HCT116 (cell line): ENCODE measurements at regions not wholly inside any gene's neighbourhood (a gene's known extent, or its start where the extent isn't known, plus 50 kb on each side); places are given as distances from the start of the nearest gene placed in this dataset.

Experiments
- ATAC-seq: fragments of 200-7000 bp; cut with Tn5 transposase; 2 replicates; pipeline ENCODE4 v1.9.1; 2020; ENCODE audit warnings: mild to moderate bottlenecking, moderate library complexity
- BruUV-seq: library from RNA; stranded (reverse); fragments of 400-500 nt; replicated peaks from 2 replicates; lab custom pipeline; 2021; lab: Mats Ljungman, UMichigan
- CTCF ChIA-PET: fragments of 300-600 bp; sonication (Branson Sonifier 250); formaldehyde crosslinking; loops from one replicate; lab custom pipeline; 2021; ENCODE audit warnings: antibody characterized with exemption; lab: Charles Lee
- POLR2A ChIA-PET: fragments of 300-600, 350-600 bp; sonication (Branson Sonifier 250); formaldehyde crosslinking; loops from one replicate; lab custom pipeline; 2021; ENCODE audit warnings: antibody characterized with exemption; lab: Charles Lee
- RAD21 ChIA-PET, 2 experiments: fragments of 300-600 bp; sonication (Branson Sonifier 250); formaldehyde crosslinking; loops; one replicate each; lab custom pipeline; 2023; ENCODE audit warnings: low total read pairs in 2 of 2; ENCODE audit not compliant: uncharacterized antibody in 2 of 2, unreplicated experiment in 2 of 2, low non-redundant PET in 1 of 2; lab: Charles Lee
- DNase-seq: peaks from one replicate; pipeline ENCODE4 v3.0.0-alpha.2; 2010; ENCODE audit warnings: low read depth, low spot score
- H2AFZ ChIP-seq: fragments of 200-600 bp; shearing (Covaris generic), sonication (generic); 2 replicates; pipeline ENCODE4 v1.6.1; 2017; ENCODE audit warnings: low read depth, mixed run types, mixed read lengths, antibody characterized with exemption, low read length; ENCODE audit not compliant: poor library complexity, severe bottlenecking
- H3K27ac ChIP-seq: 2 replicates; pipeline ENCODE4 v1.5.1; 2012; ENCODE audit warnings: low read depth, low read length
- H3K27me3 ChIP-seq: fragments of 200-600 bp; sonication (generic); 2 replicates; pipeline ENCODE4 v1.6.1; 2016; ENCODE audit warnings: mixed run types, low read length, mixed read lengths; ENCODE audit not compliant: insufficient read depth
- H3K36me3 ChIP-seq, 2 experiments: fragments of 200-500 bp in 1 of 2; fragments of 200-600 bp in 1 of 2; sonication (Bioruptor generic) in 1 of 2; sonication (generic) in 1 of 2; 2 replicates each; pipeline versions ENCODE4 v1.5.1 to v1.6.1; 2014 to 2016; ENCODE audit warnings: low read length in 2 of 2, inconsistent platforms in 1 of 2, mixed read lengths in 1 of 2, mixed run types in 1 of 2; ENCODE audit not compliant: insufficient read depth in 2 of 2, control insufficient read depth in 1 of 2
- H3K4me1 ChIP-seq, 2 experiments: fragments of 200-600 bp in 1 of 2; sonication (generic) in 1 of 2; 2 replicates each; pipeline versions ENCODE4 v1.5.1 to v1.6.1; 2012 to 2017; ENCODE audit warnings: low read length in 2 of 2, inconsistent platforms in 1 of 2, mild to moderate bottlenecking in 1 of 2, mixed read lengths in 1 of 2, mixed run types in 1 of 2, moderate library complexity in 1 of 2; ENCODE audit not compliant: insufficient read depth in 2 of 2, control insufficient read depth in 1 of 2
- H3K4me2 ChIP-seq: fragments of 200-600 bp; sonication (generic); 2 replicates; pipeline ENCODE4 v1.6.1; 2017; ENCODE audit warnings: mixed run types, low read length, mixed read lengths
- H3K4me3 ChIP-seq, 2 experiments: fragments of 200-600 bp in 1 of 2; sonication (generic) in 1 of 2; replicated peaks in 1 of 2; 2 replicates each; pipeline ENCODE4 v1.5.1; 2011 to 2016; ENCODE audit warnings: low read length in 2 of 2, control low read depth in 1 of 2, low read depth in 1 of 2, mild to moderate bottlenecking in 1 of 2, mixed read lengths in 1 of 2, mixed run types in 1 of 2
- H3K79me2 ChIP-seq: fragments of 200-600 bp; sonication (generic); 2 replicates; pipeline ENCODE4 v1.6.1; 2017; ENCODE audit warnings: mild to moderate bottlenecking, mixed run types, low read length, moderate library complexity, mixed read lengths; ENCODE audit not compliant: insufficient read depth
- H3K9ac ChIP-seq: fragments of 200-600 bp; sonication (generic); 2 replicates; pipeline ENCODE4 v1.6.1; 2016; ENCODE audit warnings: low read length, mixed read lengths
- H3K9me2 ChIP-seq: fragments of 200-600 bp; sonication (generic), shearing (Covaris generic); 2 replicates; pipeline ENCODE4 v1.6.1; 2017; ENCODE audit warnings: mixed run types, mild to moderate bottlenecking, moderate library complexity; ENCODE audit not compliant: insufficient read depth
- H3K9me3 ChIP-seq, 2 experiments: fragments of 200-500 bp in 1 of 2; fragments of 200-600 bp in 1 of 2; sonication (Bioruptor generic) in 1 of 2; sonication (generic) in 1 of 2; 2 replicates each; pipeline ENCODE4 v1.6.1; 2014 to 2017; ENCODE audit warnings: low read length in 2 of 2, mixed read lengths in 2 of 2, inconsistent platforms in 1 of 2, low read depth in 1 of 2, mild to moderate bottlenecking in 1 of 2, mixed run types in 1 of 2, moderate library complexity in 1 of 2; ENCODE audit not compliant: control insufficient read depth in 1 of 2, insufficient read depth in 1 of 2
- H4K20me1 ChIP-seq: fragments of 200-600 bp; sonication (generic), shearing (Covaris generic); 2 replicates; pipeline ENCODE4 v1.6.1; 2017; ENCODE audit warnings: mixed run types, mild to moderate bottlenecking, moderate library complexity; ENCODE audit not compliant: insufficient read depth
- ATF3 ChIP-seq: IDR thresholded peaks from 2 replicates; pipeline ENCODE4 v1.6.1; 2012
- CBX3 ChIP-seq: IDR thresholded peaks from 2 replicates; pipeline ENCODE4 v1.6.1; 2012; ENCODE audit warnings: low read depth
- CEBPB ChIP-seq: IDR thresholded peaks from 2 replicates; pipeline ENCODE4 v1.6.1; 2012; ENCODE audit warnings: low read depth
- CTCF ChIP-seq, 3 experiments: fragments of 200-600 bp in 1 of 3; sonication (generic) in 1 of 3; IDR thresholded peaks in 2 of 3; conservative IDR thresholded peaks in 1 of 3; 2 replicates each; pipeline ENCODE4 v1.5.1; 2012 to 2017; ENCODE audit warnings: low read depth in 2 of 3, low read length in 2 of 3, antibody characterized with exemption in 1 of 3, borderline replicate concordance in 1 of 3, control low read depth in 1 of 3, mild to moderate bottlenecking in 1 of 3, mixed read lengths in 1 of 3, mixed run types in 1 of 3, moderate library complexity in 1 of 3; ENCODE audit not compliant: insufficient read depth in 1 of 3
- EGR1 ChIP-seq: IDR thresholded peaks from 2 replicates; pipeline ENCODE4 v1.6.1; 2012; ENCODE audit warnings: low read depth
- EZH2 ChIP-seq: fragments of 200-600 bp; sonication (generic); IDR thresholded peaks from 2 replicates; pipeline ENCODE4 v1.6.1; 2017; ENCODE audit warnings: antibody characterized with exemption, mixed run types
- EZH2phosphoT487 ChIP-seq: fragments of 200-600 bp; IDR thresholded peaks from 2 replicates; pipeline ENCODE4 v1.6.1; 2018; ENCODE audit warnings: antibody characterized with exemption, borderline replicate concordance
- FOSL1 ChIP-seq: IDR thresholded peaks from 2 replicates; pipeline ENCODE4 v1.6.1; 2012; ENCODE audit warnings: low read depth
- MAX ChIP-seq: IDR thresholded peaks from 2 replicates; pipeline ENCODE4 v1.6.1; 2012
- POLR2A ChIP-seq: IDR thresholded peaks from 2 replicates; pipeline ENCODE4 v1.7.0; 2011; ENCODE audit warnings: borderline replicate concordance; ENCODE audit not compliant: insufficient read depth, insufficient read length; ENCODE audit errors: extremely low read depth
- POLR2AphosphoS5 ChIP-seq: IDR thresholded peaks from 2 replicates; pipeline ENCODE4 v1.6.1; 2011; ENCODE audit warnings: mild to moderate bottlenecking, low read depth, low read length, moderate library complexity
- RAD21 ChIP-seq: IDR thresholded peaks from 2 replicates; pipeline ENCODE4 v1.6.1; 2012; ENCODE audit warnings: low read depth, mild to moderate bottlenecking
- SIN3A ChIP-seq: IDR thresholded peaks from 2 replicates; pipeline ENCODE4 v1.6.1; 2012; ENCODE audit warnings: low read depth
- SRF ChIP-seq: IDR thresholded peaks from 2 replicates; pipeline ENCODE4 v1.6.1; 2012; ENCODE audit warnings: low read depth
- TCF7L2 ChIP-seq: IDR thresholded peaks from 2 replicates; pipeline ENCODE4 v1.7.0; 2011; ENCODE audit warnings: borderline replicate concordance, inconsistent platforms; ENCODE audit not compliant: insufficient read depth, insufficient read length; ENCODE audit errors: extremely low read depth
- ZFX ChIP-seq: fragments of 450-650 bp; IDR thresholded peaks from 2 replicates; pipeline ENCODE4 v1.6.1; 2017
- ZNF274 ChIP-seq: fragments of 200-500 bp; sonication (Bioruptor generic); IDR thresholded peaks from 2 replicates; pipeline ENCODE4 v1.6.1; 2014; ENCODE audit warnings: mild to moderate bottlenecking, low read depth, low read length, inconsistent platforms
- intact Hi-C: fragments of 100-400 bp; cut with micrococcal nuclease; formaldehyde crosslinking; loops from 2 replicates; pipeline ENCODE4 v1.10.0; 2022

- Histone ChIP-seq H3K9me2 (no peaks in the 10 kb centered on the region), H3K79me2 (no peaks in the 10 kb centered on the region), H2AFZ (no peak overlapping the region), H3K4me1 (no peaks in the 10 kb centered on the region), H3K27ac (no peak overlapping the region), H3K4me2 (no peak overlapping the region), H3K9me3 (no peaks in the 10 kb centered on the region), H3K4me3 (no peak overlapping the region), H3K9ac (no peak overlapping the region), H4K20me1 (no peaks in the 10 kb centered on the region), H3K27me3 (no peaks in the 10 kb centered on the region), H3K36me3 (no peaks in the 10 kb centered on the region)
- no peak for ATAC-seq
- TF ChIP-seq ZFX (no peak), EGR1 (no peak), SRF (no peak)
- ChIA-PET POLR2A (no interaction called here), RAD21 (no interaction called here), CTCF (no interaction called here)
- intact Hi-C loops: no loop called here
- BruUV-seq: no TSS peak
- DNase-seq: no peak
Measured at GRCh38 chr3:5891711-5892110, 704.2 kb downstream of the EDEM1 start.

GRCh38 chr3:5898106-5898505, 710.6 kb downstream of the EDEM1 start:
- Histone ChIP-seq H3K79me2 (no peaks in the 10 kb centered on the region), H3K27me3 (no peaks in the 10 kb centered on the region), H3K27ac (no peak overlapping the region), H3K36me3 (no peaks in the 10 kb centered on the region), H3K4me1 (no peaks in the 10 kb centered on the region), H3K9me2 (no peaks in the 10 kb centered on the region), H3K4me2 (no peak overlapping the region), H3K9me3 (no peaks in the 10 kb centered on the region), H3K4me3 (no peak overlapping the region), H2AFZ (no peak overlapping the region), H3K9ac (no peak overlapping the region), H4K20me1 (no peaks in the 10 kb centered on the region)
- RAD21 ChIA-PET: no interaction called here
- POLR2A ChIA-PET: no interaction called here
- CTCF ChIA-PET: no interaction called here
- ATAC-seq: no peak
- no peak for DNase-seq
- no TSS peak for BruUV-seq
- intact Hi-C loops: no loop called here
- no peak for TF ChIP-seq EGR1
- TF ChIP-seq POLR2AphosphoS5: no peak
- no peak for TF ChIP-seq CTCF (IDR thresholded peaks at IDR 0.05 in 2 of 3, conservative IDR thresholded peaks at IDR 0.05 in 1 of 3; ENCODE audit: borderline replicate concordance in 1 of 3, insufficient read depth in 1 of 3, low read depth in 2 of 3, low read length in 2 of 3)
- TF ChIP-seq POLR2A: no peak
- TF ChIP-seq SIN3A: no peak
- TF ChIP-seq ZNF274: no peak
- no peak for TF ChIP-seq EZH2phosphoT487
- no peak for TF ChIP-seq RAD21
- no peak for TF ChIP-seq MAX
- no peak for TF ChIP-seq ZFX
- TF ChIP-seq CBX3: no peak
- no peak for TF ChIP-seq EZH2
- no peak for TF ChIP-seq CEBPB
- TF ChIP-seq FOSL1: no peak
- TF ChIP-seq ATF3: no peak
- no peak for TF ChIP-seq TCF7L2
- TF ChIP-seq, all 23 proteins: peak for 0
